ENCODE measurements at regions not wholly inside any gene's neighbourhood (a gene's known extent, or its start where the extent isn't known, plus 50 kb on each side); places are given as distances from the start of the nearest gene placed in this dataset.

GRCh38 chr14:49969961-49970360 lies 77.1 kb downstream of the ARF6 start:
- no peak for DNase-seq
- no peak overlapping the region for H3K9ac ChIP-seq (ENCODE audit: low read length)
- H3K23ac ChIP-seq (ENCODE audit: low read length) = no peak overlapping the region
- no peak overlapping the region for H2BK15ac ChIP-seq (replicated peaks; ENCODE audit: low read depth)
- H3K79me2 ChIP-seq (ENCODE audit: control insufficient read depth, insufficient read depth, low read length) = no peaks in the 10 kb centered on the region
- no peak overlapping the region for H3K4me3 ChIP-seq (ENCODE audit: low read length)
- peaks cover 2% of the 10 kb centered on the region for H3K4me1 ChIP-seq (ENCODE audit: control insufficient read depth, low read depth, low read length)
- no peak overlapping the region for H2BK5ac ChIP-seq (ENCODE audit: low read length)
- H3K4me2 ChIP-seq (ENCODE audit: low read length) = no peak overlapping the region
- no peak overlapping the region for H3K18ac ChIP-seq (ENCODE audit: low read length)
- no peak overlapping the region for H4K8ac ChIP-seq (ENCODE audit: low read depth, low read length)
- no peak overlapping the region for H3K4ac ChIP-seq (ENCODE audit: low read depth, low read length)
- H3K27me3 ChIP-seq (ENCODE audit: insufficient read depth, low read length, poor library complexity) = no peaks in the 10 kb centered on the region
- no CpG with 5 or more reads among the region's 5 CpGs for WGBS (ENCODE audit: extremely low coverage, insufficient coverage, low lambda C conversion rate)
- no peak overlapping the region for H3K27ac ChIP-seq (ENCODE audit: low read depth, low read length)
- no peaks in the 10 kb centered on the region for H3K79me1 ChIP-seq (ENCODE audit: low read length)
- no peak overlapping the region for H2BK120ac ChIP-seq (ENCODE audit: low read depth, low read length)
- no peak overlapping the region for H4K5ac ChIP-seq (ENCODE audit: low read length)
- no peaks in the 10 kb centered on the region for H3K36me3 ChIP-seq (ENCODE audit: control insufficient read depth, insufficient read depth, low read length)
- H2AK5ac ChIP-seq (ENCODE audit: low read length) = no peak overlapping the region
- H3K56ac ChIP-seq (ENCODE audit: low read length) = no peak overlapping the region

- no peak for DNase-seq
- Histone ChIP-seq H3K23ac (ENCODE audit: low read length) (no peak overlapping the region), H3K4ac (ENCODE audit: low read depth, low read length) (no peak overlapping the region), H3K79me2 (ENCODE audit: control insufficient read depth, insufficient read depth, low read length) (no peaks in the 10 kb centered on the region), H3K36me3 (ENCODE audit: control insufficient read depth, insufficient read depth, low read length) (no peaks in the 10 kb centered on the region), H3K4me1 (ENCODE audit: control insufficient read depth, low read depth, low read length) (peaks cover 2% of the 10 kb centered on the region), H3K79me1 (ENCODE audit: low read length) (no peaks in the 10 kb centered on the region), H3K4me2 (ENCODE audit: low read length) (no peak overlapping the region), H2BK120ac (ENCODE audit: low read depth, low read length) (no peak overlapping the region), H2AK5ac (ENCODE audit: low read length) (no peak overlapping the region), H2BK5ac (ENCODE audit: low read length) (no peak overlapping the region), H3K18ac (ENCODE audit: low read length) (no peak overlapping the region), H3K56ac (ENCODE audit: low read length) (no peak overlapping the region), H4K5ac (ENCODE audit: low read length) (no peak overlapping the region), H3K9ac (ENCODE audit: low read length) (no peak overlapping the region), H3K4me3 (ENCODE audit: low read length) (no peak overlapping the region), H3K27me3 (ENCODE audit: insufficient read depth, low read length, poor library complexity) (no peaks in the 10 kb centered on the region), H4K8ac (ENCODE audit: low read depth, low read length) (no peak overlapping the region), H3K27ac (ENCODE audit: low read depth, low read length) (no peak overlapping the region), H2BK15ac (replicated peaks; ENCODE audit: low read depth) (no peak overlapping the region)
- no CpG with 5 or more reads among the region's 8 CpGs for WGBS (ENCODE audit: extremely low coverage, insufficient coverage, low lambda C conversion rate)
Measured at GRCh38 chr14:49970474-49971147, 77.7 kb downstream of the ARF6 start.

GRCh38 chr14:49971156-49972130 lies 78.6 kb downstream of the ARF6 start:
- no peaks in the 10 kb centered on the region for H3K79me1 ChIP-seq (ENCODE audit: low read length)
- H3K4me3 ChIP-seq (ENCODE audit: low read length) = no peak overlapping the region
- H3K27me3 ChIP-seq (ENCODE audit: insufficient read depth, low read length, poor library complexity) = no peaks in the 10 kb centered on the region
- H3K79me2 ChIP-seq (ENCODE audit: control insufficient read depth, insufficient read depth, low read length) = no peaks in the 10 kb centered on the region
- peaks cover 2% of the 10 kb centered on the region for H3K4me1 ChIP-seq (ENCODE audit: control insufficient read depth, low read depth, low read length)
- H3K4me2 ChIP-seq (ENCODE audit: low read length) = no peak overlapping the region
- no CpG with 5 or more reads among the region's 9 CpGs for WGBS (ENCODE audit: extremely low coverage, insufficient coverage, low lambda C conversion rate)
- H3K9ac ChIP-seq (ENCODE audit: low read length) = no peak overlapping the region
- DNase-seq = no peak
- H2BK120ac ChIP-seq (ENCODE audit: low read depth, low read length) = no peak overlapping the region
- no peaks in the 10 kb centered on the region for H3K36me3 ChIP-seq (ENCODE audit: control insufficient read depth, insufficient read depth, low read length)
- H4K8ac ChIP-seq (ENCODE audit: low read depth, low read length) = no peak overlapping the region
- no peak overlapping the region for H3K18ac ChIP-seq (ENCODE audit: low read length)
- no peak overlapping the region for H3K4ac ChIP-seq (ENCODE audit: low read depth, low read length)
- H3K56ac ChIP-seq (ENCODE audit: low read length) = no peak overlapping the region
- H3K23ac ChIP-seq (ENCODE audit: low read length) = no peak overlapping the region
- H2BK15ac ChIP-seq (replicated peaks; ENCODE audit: low read depth) = no peak overlapping the region
- H2BK5ac ChIP-seq (ENCODE audit: low read length) = no peak overlapping the region
- no peak overlapping the region for H4K5ac ChIP-seq (ENCODE audit: low read length)
- no peak overlapping the region for H2AK5ac ChIP-seq (ENCODE audit: low read length)
- no peak overlapping the region for H3K27ac ChIP-seq (ENCODE audit: low read depth, low read length)

- Histone ChIP-seq H2AK5ac (ENCODE audit: low read length) (no peak overlapping the region), H3K79me2 (ENCODE audit: control insufficient read depth, insufficient read depth, low read length) (no peaks in the 10 kb centered on the region), H3K27me3 (ENCODE audit: insufficient read depth, low read length, poor library complexity) (no peaks in the 10 kb centered on the region), H2BK15ac (replicated peaks; ENCODE audit: low read depth) (no peak overlapping the region), H3K23ac (ENCODE audit: low read length) (no peak overlapping the region), H3K18ac (ENCODE audit: low read length) (no peak overlapping the region), H4K5ac (ENCODE audit: low read length) (no peak overlapping the region), H3K4ac (ENCODE audit: low read depth, low read length) (no peak overlapping the region), H3K56ac (ENCODE audit: low read length) (no peak overlapping the region), H3K36me3 (ENCODE audit: control insufficient read depth, insufficient read depth, low read length) (no peaks in the 10 kb centered on the region), H2BK5ac (ENCODE audit: low read length) (no peak overlapping the region), H4K8ac (ENCODE audit: low read depth, low read length) (no peak overlapping the region), H3K4me1 (ENCODE audit: control insufficient read depth, low read depth, low read length) (peaks cover 2% of the 10 kb centered on the region), H3K4me2 (ENCODE audit: low read length) (no peak overlapping the region), H3K79me1 (ENCODE audit: low read length) (no peaks in the 10 kb centered on the region), H2BK120ac (ENCODE audit: low read depth, low read length) (no peak overlapping the region), H3K27ac (ENCODE audit: low read depth, low read length) (no peak overlapping the region), H3K4me3 (ENCODE audit: low read length) (no peak overlapping the region), H3K9ac (ENCODE audit: low read length) (no peak overlapping the region)
- no CpG with 5 or more reads among the region's 5 CpGs for WGBS (ENCODE audit: extremely low coverage, insufficient coverage, low lambda C conversion rate)
- DNase-seq = peak; percentile 42
Measured at GRCh38 chr14:49972131-49972671, 79.3 kb downstream of the ARF6 start.

GRCh38 chr14:49972823-49973222 lies 79.9 kb downstream of the ARF6 start:
- Histone ChIP-seq H3K18ac (ENCODE audit: low read length) (no peak overlapping the region), H3K36me3 (ENCODE audit: control insufficient read depth, insufficient read depth, low read length) (no peaks in the 10 kb centered on the region), H2BK5ac (ENCODE audit: low read length) (no peak overlapping the region), H3K9ac (ENCODE audit: low read length) (no peak overlapping the region), H3K4me1 (ENCODE audit: control insufficient read depth, low read depth, low read length) (peaks cover 2% of the 10 kb centered on the region), H3K4ac (ENCODE audit: low read depth, low read length) (no peak overlapping the region), H2BK15ac (replicated peaks; ENCODE audit: low read depth) (no peak overlapping the region), H4K5ac (ENCODE audit: low read length) (no peak overlapping the region), H3K27ac (ENCODE audit: low read depth, low read length) (no peak overlapping the region), H3K79me2 (ENCODE audit: control insufficient read depth, insufficient read depth, low read length) (no peaks in the 10 kb centered on the region), H3K4me2 (ENCODE audit: low read length) (no peak overlapping the region), H3K23ac (ENCODE audit: low read length) (no peak overlapping the region), H4K8ac (ENCODE audit: low read depth, low read length) (no peak overlapping the region), H3K4me3 (ENCODE audit: low read length) (no peak overlapping the region), H3K56ac (ENCODE audit: low read length) (no peak overlapping the region), H2BK120ac (ENCODE audit: low read depth, low read length) (no peak overlapping the region), H3K27me3 (ENCODE audit: insufficient read depth, low read length, poor library complexity) (no peaks in the 10 kb centered on the region), H2AK5ac (ENCODE audit: low read length) (no peak overlapping the region), H3K79me1 (ENCODE audit: low read length) (no peaks in the 10 kb centered on the region)
- no peak for DNase-seq
- WGBS (ENCODE audit: extremely low coverage, insufficient coverage, low lambda C conversion rate) = no CpG with 5 or more reads among the region's 4 CpGs
